SKM-1 (cell line): ENCODE measurements at regions not wholly inside any gene's neighbourhood (a gene's known extent, or its start where the extent isn't known, plus 50 kb on each side); places are given as distances from the start of the nearest gene placed in this dataset.

ENCODE experiments used
- DNase-seq: peaks from one replicate; lab custom pipeline; 2025; ENCODE audit not compliant: unreplicated experiment; lab: John Stamatoyannopoulos, UW

DNA sequence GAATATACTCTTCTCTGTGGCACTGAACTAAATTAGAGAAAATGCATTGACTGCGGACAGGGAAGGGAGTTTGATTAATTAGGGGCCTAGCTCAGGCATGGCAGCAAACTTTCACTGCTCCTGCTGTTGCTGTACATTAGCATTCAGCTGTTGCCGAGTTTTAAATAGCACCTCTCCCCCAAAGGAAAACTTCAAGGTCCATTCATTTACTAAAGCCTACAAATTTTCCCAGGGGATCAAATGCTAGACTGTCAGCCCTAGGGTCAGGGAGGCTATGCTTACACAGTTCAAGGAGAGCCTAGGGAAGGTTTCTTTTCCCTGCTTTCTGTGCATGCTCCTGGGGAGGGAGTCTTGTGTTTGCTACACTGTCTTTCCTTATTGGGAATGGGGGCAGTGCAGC, 60.0 kb upstream of the GZMB start:
- no peak for DNase-seq

DNA sequence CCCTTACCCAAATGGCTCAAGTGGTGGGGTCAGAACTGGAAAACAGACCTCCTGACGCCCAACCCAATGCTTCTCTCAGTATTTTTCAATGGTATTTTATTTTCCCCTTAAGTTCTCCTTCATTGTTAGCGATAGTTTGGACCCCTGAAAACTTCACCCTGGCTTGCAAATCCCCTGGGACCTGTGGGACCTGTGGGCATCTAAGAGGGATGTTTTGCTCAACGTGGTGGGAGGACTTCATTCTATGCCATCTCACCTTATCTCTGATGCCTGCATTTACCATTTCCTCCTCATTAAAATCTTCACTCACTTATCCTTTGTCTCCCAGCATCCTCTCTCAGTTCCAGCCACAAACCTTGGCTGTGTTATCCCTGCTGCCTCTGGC, 59.4 kb upstream of the GZMB start:
- DNase-seq: no peak

DNA sequence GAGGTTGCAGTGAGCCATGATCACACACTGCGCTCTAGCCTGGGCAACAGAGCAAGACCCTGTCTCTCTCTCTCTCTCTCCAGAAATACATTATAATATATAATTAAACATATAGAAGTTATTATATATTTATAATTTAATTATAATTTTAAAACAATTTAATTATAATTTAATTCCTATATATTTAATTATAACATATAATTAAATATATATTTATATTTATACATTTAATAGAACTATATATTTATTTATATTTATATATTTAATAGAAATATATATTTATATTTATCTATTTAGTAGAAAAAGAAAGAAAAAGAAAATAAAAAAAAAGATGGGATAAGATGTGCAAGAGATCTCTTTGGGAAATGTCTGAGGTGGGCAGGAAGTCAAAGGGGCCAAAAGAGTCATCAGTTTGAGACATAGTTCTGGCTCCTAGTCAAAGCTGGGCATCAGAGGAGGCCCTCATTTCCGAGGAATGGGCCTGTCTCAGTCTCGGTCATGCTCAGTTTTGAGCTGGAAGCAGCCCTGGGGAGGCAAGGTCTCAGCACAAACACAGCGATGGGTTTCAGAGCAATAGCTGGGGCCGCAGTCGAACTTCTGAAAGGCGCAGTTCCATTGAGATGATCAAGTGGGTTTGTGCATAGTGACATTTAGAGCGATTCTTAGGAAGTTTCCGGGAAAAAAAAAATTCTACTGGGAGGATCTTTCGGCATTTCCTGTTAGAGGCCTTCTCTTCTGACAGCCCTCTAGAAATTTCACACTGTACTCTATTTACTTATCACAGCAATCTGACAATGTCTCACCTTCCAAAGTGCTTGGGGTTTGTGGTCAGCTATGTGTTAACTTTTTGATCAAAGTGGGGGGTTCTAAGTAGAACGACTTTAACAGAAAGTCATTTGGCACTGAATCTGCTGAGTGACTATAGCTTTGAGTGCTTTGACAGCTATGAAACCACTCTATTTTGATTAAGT, 58.7 kb upstream of the GZMB start:
- DNase-seq: no peak

DNA sequence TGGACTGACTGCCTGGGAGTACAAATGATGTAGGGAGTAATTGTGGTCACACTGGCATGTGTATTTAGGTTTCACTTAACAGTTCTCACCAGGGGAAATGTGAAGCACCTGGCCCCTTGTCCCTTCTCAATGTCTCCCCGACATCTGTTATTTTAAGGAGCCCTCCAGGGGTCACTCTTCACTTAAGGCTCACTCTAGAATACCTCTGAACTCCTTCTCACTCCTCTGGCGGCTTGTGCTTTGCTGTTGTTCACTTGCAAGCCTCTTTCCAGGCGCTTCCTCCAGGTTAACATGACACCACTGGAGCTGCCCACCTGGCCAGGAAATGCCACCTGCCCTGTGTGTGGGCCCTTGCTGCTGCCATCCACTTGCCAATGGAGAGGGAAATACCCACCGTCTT, 56.5 kb upstream of the GZMB start:
- DNase-seq: no peak

DNA sequence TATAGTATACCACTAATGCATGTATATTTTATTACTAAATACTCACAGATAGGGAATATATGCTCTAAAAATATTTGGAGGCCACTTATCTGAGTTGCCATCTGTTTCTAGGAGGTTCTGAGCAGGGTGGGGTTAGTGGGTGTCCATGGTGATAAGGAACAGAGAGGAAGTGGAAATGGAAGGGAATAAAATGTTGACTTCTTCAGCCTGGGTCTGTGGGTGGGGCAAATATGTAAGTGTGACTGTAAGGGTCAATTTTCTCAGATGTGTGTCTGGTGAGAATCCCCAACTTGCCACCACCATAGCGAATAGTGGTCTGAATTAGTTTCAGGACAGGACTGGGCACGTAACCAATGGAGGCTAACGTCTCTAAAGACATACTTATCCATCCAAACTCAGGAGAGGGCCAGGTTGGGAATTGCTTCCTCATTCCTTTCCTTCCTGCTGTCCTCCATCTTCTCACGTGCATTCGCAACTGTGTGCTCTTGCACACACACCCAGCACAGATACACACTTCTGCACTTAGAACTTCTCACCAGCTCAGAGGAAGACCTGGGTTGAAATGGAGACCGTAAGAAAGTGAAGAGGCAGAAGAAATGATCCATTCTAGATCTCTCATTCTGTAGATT, 54.2 kb upstream of the GZMB start:
- no peak for DNase-seq
